ENCODE measurements at regions not wholly inside any gene's neighbourhood (a gene's known extent, or its start where the extent isn't known, plus 50 kb on each side); places are given as distances from the start of the nearest gene placed in this dataset.
A peak's percentile ranks its signal among the peaks of the same experiment; 100 is the strongest.

DNA sequence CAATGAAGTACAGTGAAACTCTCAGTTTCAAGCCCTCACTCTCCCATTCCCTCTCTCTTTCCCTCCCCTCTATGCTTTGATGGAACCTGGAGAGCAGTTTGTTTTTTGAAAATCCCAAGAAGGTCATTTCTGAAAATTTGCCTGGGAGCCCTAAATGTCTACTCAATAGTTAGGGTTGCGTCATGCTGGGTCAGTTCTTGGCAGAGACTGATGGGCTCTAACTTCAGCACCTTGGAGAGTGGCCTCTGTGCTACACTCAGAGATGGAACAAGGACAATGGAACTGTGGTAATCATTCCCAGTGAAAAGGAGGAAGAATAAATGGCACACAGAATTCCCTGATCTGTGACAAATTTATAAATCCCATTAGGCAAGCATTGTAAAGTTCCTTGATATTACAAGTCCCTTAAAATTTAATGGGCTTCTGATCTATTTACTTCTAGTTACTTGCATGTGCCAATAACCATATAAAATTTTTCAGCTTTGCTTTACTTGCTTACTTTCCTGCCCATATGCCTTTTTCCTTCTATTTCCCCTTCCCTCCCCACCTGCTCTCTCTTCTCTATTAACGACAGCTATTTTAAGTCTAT is 182.9 kb upstream of the KCND3 start:
- peaks cover 7% of the 10 kb centered on the region; the same call in 1 of the 2 replicates for H3K27me3 ChIP-seq (ENCODE audit: insufficient read depth, low read depth)
- H3K36me3 ChIP-seq (ENCODE audit: low read depth), result no peaks in the 10 kb centered on the region
- ChIA-PET CTCF (no interaction called here), POLR2A (ENCODE audit: unreplicated experiment) (no interaction called here)
- H3K4me2 ChIP-seq, result no peak overlapping the region
- H3K9me3 ChIP-seq (ENCODE audit: insufficient read depth, low read depth), result no peaks in the 10 kb centered on the region
- peak; percentile 19 to 33 for DNase-seq
- no peak overlapping the region for H3K4me3 ChIP-seq
- no peaks in the 10 kb centered on the region for H4K20me1 ChIP-seq (ENCODE audit: insufficient read depth)
- intact Hi-C loops (cut with micrococcal nuclease; ENCODE audit: unreplicated experiment), result no loop called here
- no peak overlapping the region for H3K27ac ChIP-seq
- no peaks in the 10 kb centered on the region for H3K79me2 ChIP-seq (ENCODE audit: low read depth)
- no peak overlapping the region for H2AFZ ChIP-seq
- no peaks in the 10 kb centered on the region for H3K9me2 ChIP-seq (ENCODE audit: insufficient read depth)
- TF ChIP-seq CTCF (conservative IDR thresholded peaks at IDR 0.05), result no peak
- TF ChIP-seq EZH2 (IDR thresholded peaks at IDR 0.05; ENCODE audit: low read depth), result no peak
- H3F3A ChIP-seq (ENCODE audit: insufficient read depth, low read depth), result no peaks in the 10 kb centered on the region
- BruUV-seq (replicated peaks), result no TSS peak
- H3K4me1 ChIP-seq (replicated peaks; ENCODE audit: insufficient read depth), result no peaks in the 10 kb centered on the region

- no TSS peak for BruUV-seq (replicated peaks)
- Histone ChIP-seq H3K79me2 (ENCODE audit: low read depth) (no peaks in the 10 kb centered on the region), H3F3A (ENCODE audit: insufficient read depth, low read depth) (no peaks in the 10 kb centered on the region), H3K9me2 (ENCODE audit: insufficient read depth) (no peaks in the 10 kb centered on the region), H2AFZ (no peak overlapping the region), H3K4me3 (no peak overlapping the region), H3K36me3 (ENCODE audit: low read depth) (no peaks in the 10 kb centered on the region), H3K4me2 (no peak overlapping the region), H3K27me3 (ENCODE audit: insufficient read depth, low read depth) (no peaks in the 10 kb centered on the region; the same call in 1 of the 2 replicates), H3K27ac (no peak overlapping the region), H4K20me1 (ENCODE audit: insufficient read depth) (no peaks in the 10 kb centered on the region), H3K9me3 (ENCODE audit: insufficient read depth, low read depth) (no peaks in the 10 kb centered on the region), H3K4me1 (replicated peaks; ENCODE audit: insufficient read depth) (no peaks in the 10 kb centered on the region)
- TF ChIP-seq CTCF (conservative IDR thresholded peaks at IDR 0.05) (no peak), EZH2 (IDR thresholded peaks at IDR 0.05; ENCODE audit: low read depth) (no peak)
- DNase-seq, result peak in 1 of 2 experiments; percentile 21
- intact Hi-C loops (cut with micrococcal nuclease; ENCODE audit: unreplicated experiment), result no loop called here
- CTCF ChIA-PET, result no interaction called here
- POLR2A ChIA-PET (ENCODE audit: unreplicated experiment), result no interaction called here
Observed at GRCh38 chr1:112177314-112177713, 187.8 kb upstream of the KCND3 start.

- Histone ChIP-seq H4K20me1 (ENCODE audit: insufficient read depth) (no peaks in the 10 kb centered on the region), H3K4me1 (replicated peaks; ENCODE audit: insufficient read depth) (no peaks in the 10 kb centered on the region), H3K27ac (no peak overlapping the region), H3K9me3 (ENCODE audit: insufficient read depth, low read depth) (peaks cover 5% of the 10 kb centered on the region; the same call in 1 of the 2 replicates), H3K4me2 (no peak overlapping the region), H3F3A (ENCODE audit: insufficient read depth, low read depth) (no peaks in the 10 kb centered on the region), H3K9me2 (ENCODE audit: insufficient read depth) (no peaks in the 10 kb centered on the region), H2AFZ (no peak overlapping the region), H3K27me3 (ENCODE audit: insufficient read depth, low read depth) (peaks cover 56% of the 10 kb centered on the region), H3K4me3 (no peak overlapping the region), H3K36me3 (ENCODE audit: low read depth) (no peaks in the 10 kb centered on the region), H3K79me2 (ENCODE audit: low read depth) (no peaks in the 10 kb centered on the region)
- DNase-seq, result peak in 1 of 2 experiments; percentile 17
- intact Hi-C loops (cut with micrococcal nuclease; ENCODE audit: unreplicated experiment), result no loop called here
- POLR2A ChIA-PET (ENCODE audit: unreplicated experiment), result no interaction called here
- TF ChIP-seq EZH2 (IDR thresholded peaks at IDR 0.05; ENCODE audit: low read depth) (no peak), CTCF (conservative IDR thresholded peaks at IDR 0.05) (no peak)
- CTCF ChIA-PET, result no interaction called here
- no TSS peak for BruUV-seq (replicated peaks)
Observed at GRCh38 chr1:112188611-112189010, 199.1 kb upstream of the KCND3 start.
